Upper lobe of left lung (tissue), 6 donors: ENCODE measurements at regions not wholly inside any gene's neighbourhood (a gene's known extent, or its start where the extent isn't known, plus 50 kb on each side); places are given as distances from the start of the nearest gene placed in this dataset.

Experiments
- ATAC-seq, 2 donors: fragments of 200-7000 bp; cut with Tn5 transposase; one replicate each; pipeline ENCODE4 v1.9.1; 2022; ENCODE audit warnings: mild to moderate bottlenecking in 2 of 2, moderate library complexity in 2 of 2; ENCODE audit not compliant: low FRiP score in 2 of 2
- DNase-seq, 2 donors: peaks; one replicate each; pipeline ENCODE4 v3.0.0-alpha.2; 2019 to 2020
- H3K27ac ChIP-seq, 4 donors: fragments of 200-600 bp; sonication (generic); one replicate each; pipeline ENCODE4 v1.5.1; 2016 to 2019
- H3K27me3 ChIP-seq, 4 donors: fragments of 200-600 bp; sonication (generic); one replicate each; pipeline ENCODE4 v1.5.1; 2017 to 2019
- H3K36me3 ChIP-seq, 4 donors: fragments of 200-600 bp; sonication (generic); one replicate each; pipeline ENCODE4 v1.5.1; 2016 to 2019
- H3K4me1 ChIP-seq, 4 donors: fragments of 200-600 bp; sonication (generic); one replicate each; pipeline ENCODE4 v1.5.1; 2018 to 2019
- H3K4me3 ChIP-seq, 4 donors: fragments of 200-600 bp; sonication (generic); one replicate each; pipeline ENCODE4 v1.5.1; 2017 to 2019; ENCODE audit warnings: mild to moderate bottlenecking in 2 of 4, moderate library complexity in 1 of 4
- H3K9me3 ChIP-seq, 4 donors: fragments of 200-600 bp; sonication (generic); one replicate each; pipeline ENCODE4 v1.5.1; 2018 to 2019
- CTCF ChIP-seq, 6 experiments: fragments of 450-650 bp in 4 of 6; fragments of 200-600 bp in 2 of 6; sonication (generic) in 2 of 6; IDR thresholded peaks; one replicate each; pipeline ENCODE4 v1.5.1; 2016 to 2019; ENCODE audit warnings: antibody characterized with exemption in 6 of 6
- EP300 ChIP-seq, 4 donors: sonication (generic); formaldehyde crosslinking; IDR thresholded peaks; one replicate each; pipeline ENCODE4 v1.5.1; 2017; ENCODE audit warnings: antibody characterized with exemption in 4 of 4, control low read depth in 2 of 4
- POLR2A ChIP-seq, 4 donors: fragments of 450-650 bp; IDR thresholded peaks; one replicate each; pipeline ENCODE4 v1.5.1; 2016 to 2017; ENCODE audit warnings: antibody characterized with exemption in 4 of 4, mild to moderate bottlenecking in 2 of 4
- POLR2AphosphoS5 ChIP-seq, 2 donors: sonication (generic); formaldehyde crosslinking; IDR thresholded peaks; one replicate each; pipeline ENCODE4 v1.5.1; 2017; ENCODE audit warnings: antibody characterized with exemption in 2 of 2
- WGBS, 2 donors: methylation state at CpG; one replicate each; pipeline ENCODE4 v1.1.5; 2017 to 2018; 5-methylcytosine and 5-hydroxymethylcytosine counted together
- donor health status: DM: no; HTN: no; CAD: no; lungs with moderate emphysema.
- donor health status: DM: no; HTN: yes; CAD: no; lungs with severe emphysema.

GRCh38 chr13:73158851-73159250, 100.0 kb downstream of the KLF5 start:
- no peak overlapping the region for H3K4me3 ChIP-seq
- no peaks in the 10 kb centered on the region for H3K36me3 ChIP-seq
- ATAC-seq (no peak), DNase-seq (no peak)
- H3K9me3 ChIP-seq: no peaks in the 10 kb centered on the region
- H3K27ac ChIP-seq: no peak overlapping the region
- H3K4me1 ChIP-seq: no peaks in the 10 kb centered on the region
- H3K27me3 ChIP-seq: no peaks in the 10 kb centered on the region
- no peak for TF ChIP-seq EP300 (IDR thresholded peaks at IDR 0.05)
- no peak for TF ChIP-seq POLR2AphosphoS5 (IDR thresholded peaks at IDR 0.05)
- TF ChIP-seq POLR2A (IDR thresholded peaks at IDR 0.05): no peak
- TF ChIP-seq CTCF (IDR thresholded peaks at IDR 0.05): no peak

- DNase-seq (no peak), ATAC-seq (no peak)
- no peak overlapping the region for H3K4me3 ChIP-seq
- H3K27me3 ChIP-seq: no peaks in the 10 kb centered on the region
- no peak overlapping the region for H3K27ac ChIP-seq
- H3K36me3 ChIP-seq: no peaks in the 10 kb centered on the region
- no peaks in the 10 kb centered on the region for H3K9me3 ChIP-seq
- TF ChIP-seq CTCF (IDR thresholded peaks at IDR 0.05): no peak
- no peak for TF ChIP-seq EP300 (IDR thresholded peaks at IDR 0.05)
- TF ChIP-seq POLR2A (IDR thresholded peaks at IDR 0.05): no peak
- no peak for TF ChIP-seq POLR2AphosphoS5 (IDR thresholded peaks at IDR 0.05)
- no peaks in the 10 kb centered on the region for H3K4me1 ChIP-seq
- WGBS, 2 donors: 57 to 63% methylated on average over 2 of the region's 2 CpGs
Observed at GRCh38 chr13:73157031-73157430, 98.2 kb downstream of the KLF5 start.

- Histone ChIP-seq H3K4me3 (no peak overlapping the region), H3K27me3 (no peaks in the 10 kb centered on the region), H3K27ac (no peak overlapping the region), H3K4me1 (peaks cover 0 to 5% (median 0%) of the 10 kb centered on the region in 4 donors), H3K36me3 (no peaks in the 10 kb centered on the region), H3K9me3 (no peaks in the 10 kb centered on the region)
- TF ChIP-seq CTCF (IDR thresholded peaks at IDR 0.05) (no peak), POLR2A (IDR thresholded peaks at IDR 0.05) (no peak), POLR2AphosphoS5 (IDR thresholded peaks at IDR 0.05) (no peak), EP300 (IDR thresholded peaks at IDR 0.05) (no peak)
- ATAC-seq (no peak), DNase-seq (no peak)
- 85 to 87% methylated on average over 2 of the region's 2 CpGs for WGBS, 2 donors
Observed at GRCh38 chr13:73146707-73147106, 87.9 kb downstream of the KLF5 start.

GRCh38 chr13:73142071-73142470, 83.3 kb downstream of the KLF5 start:
- DNase-seq (peak in 1 of 2 donors; percentile 23), ATAC-seq (no peak)
- no peaks in the 10 kb centered on the region for H3K9me3 ChIP-seq
- H3K4me1 ChIP-seq: peaks cover 0 to 35% (median 7%) of the 10 kb centered on the region in 4 donors
- TF ChIP-seq EP300 (IDR thresholded peaks at IDR 0.05): no peak
- no peak for TF ChIP-seq POLR2AphosphoS5 (IDR thresholded peaks at IDR 0.05)
- no peak for TF ChIP-seq CTCF (IDR thresholded peaks at IDR 0.05)
- TF ChIP-seq POLR2A (IDR thresholded peaks at IDR 0.05): no peak
- no peaks in the 10 kb centered on the region for H3K27me3 ChIP-seq
- H3K36me3 ChIP-seq: no peaks in the 10 kb centered on the region
- H3K27ac ChIP-seq: peak overlapping the region in 3 of 4 donors; percentile 67 to 78 (median 77)
- WGBS, 2 donors: 42 to 59% methylated on average over 5 of the region's 5 CpGs
- peak overlapping the region in 1 of 4 donors; percentile 16 for H3K4me3 ChIP-seq

- Histone ChIP-seq H3K9me3 (no peaks in the 10 kb centered on the region), H3K4me1 (peaks cover 0 to 35% (median 7%) of the 10 kb centered on the region in 4 donors), H3K36me3 (no peaks in the 10 kb centered on the region), H3K27me3 (no peaks in the 10 kb centered on the region), H3K27ac (peak overlapping the region; percentile 45 to 78 (median 72)), H3K4me3 (peak overlapping the region in 2 of 4 donors; percentile 16 to 18)
- no peak for TF ChIP-seq POLR2AphosphoS5 (IDR thresholded peaks at IDR 0.05)
- TF ChIP-seq POLR2A (IDR thresholded peaks at IDR 0.05): no peak
- TF ChIP-seq CTCF (IDR thresholded peaks at IDR 0.05): no peak
- TF ChIP-seq EP300 (IDR thresholded peaks at IDR 0.05): no peak
- WGBS, 2 donors: 36 to 48% methylated on average over 4 of the region's 4 CpGs
- ATAC-seq (no peak), DNase-seq (no peak)
Observed at GRCh38 chr13:73141292-73141771, 82.5 kb downstream of the KLF5 start.
